Cardiac septum (tissue), 1 donor: ENCODE measurements at regions not wholly inside any gene's neighbourhood (a gene's known extent, or its start where the extent isn't known, plus 50 kb on each side); places are given as distances from the start of the nearest gene placed in this dataset.

Source experiments
- DNase-seq: peaks from one replicate; pipeline ENCODE4 v3.0.0-alpha.2; 2020; ENCODE audit warnings: low spot score
- intact Hi-C: fragments of 100-400 bp; cut with DNase I; formaldehyde crosslinking; loops from one replicate; pipeline ENCODE4 v1.14.0; 2022
- donor health status: DM: no; HTN: no; CAD: no.

GRCh38 chr5:5979761-5980537 lies 398.4 kb downstream of the MED10 start:
- intact Hi-C loops = no loop called here
- no peak for DNase-seq

- DNase-seq = no peak
- intact Hi-C loops = no loop called here
Observed at GRCh38 chr5:5979377-5979760, 399.0 kb downstream of the MED10 start.

- intact Hi-C loops = no loop called here
- no peak for DNase-seq
Observed at GRCh38 chr5:5978501-5979376, 399.6 kb downstream of the MED10 start.

GRCh38 chr5:5971203-5971602 lies 407.1 kb downstream of the MED10 start:
- intact Hi-C loops = no loop called here

GRCh38 chr5:5969942-5970483 lies 408.3 kb downstream of the MED10 start:
- DNase-seq = no peak
- intact Hi-C loops = no loop called here

More at GRCh38 chr5:5971203-5971602, 407.1 kb downstream of the MED10 start:
- no peak for DNase-seq

GRCh38 chr5:5968981-5969380 lies 409.4 kb downstream of the MED10 start:
- intact Hi-C loops = no loop called here
- no peak for DNase-seq

GRCh38 chr5:5967944-5968343 lies 410.4 kb downstream of the MED10 start:
- no peak for DNase-seq
- intact Hi-C loops = no loop called here

- DNase-seq = no peak
- intact Hi-C loops = no loop called here
Observed at GRCh38 chr5:5967373-5967772, 411.0 kb downstream of the MED10 start.

GRCh38 chr5:5965132-5965531 lies 413.2 kb downstream of the MED10 start:
- no peak for DNase-seq
- intact Hi-C loops = no loop called here

GRCh38 chr5:5964347-5964746 lies 414.0 kb downstream of the MED10 start:
- intact Hi-C loops = no loop called here
- no peak for DNase-seq

GRCh38 chr5:5957737-5958136 lies 420.6 kb downstream of the MED10 start:
- no peak for DNase-seq
- intact Hi-C loops = no loop called here

- intact Hi-C loops = no loop called here
- no peak for DNase-seq
Observed at GRCh38 chr5:5954275-5954598, 424.1 kb downstream of the MED10 start.

- intact Hi-C loops = no loop called here
- no peak for DNase-seq
Observed at GRCh38 chr5:5953584-5954274, 424.6 kb downstream of the MED10 start.

GRCh38 chr5:5951953-5952352 lies 426.4 kb downstream of the MED10 start:
- DNase-seq = no peak
- intact Hi-C loops = no loop called here

- intact Hi-C loops = no loop called here
Observed at GRCh38 chr5:5950658-5951057, 427.7 kb downstream of the MED10 start.

GRCh38 chr5:5941486-5941885 lies 436.9 kb downstream of the MED10 start:
- intact Hi-C loops = no loop called here
- DNase-seq = no peak

More at GRCh38 chr5:5950658-5951057, 427.7 kb downstream of the MED10 start:
- DNase-seq = no peak

GRCh38 chr5:5939759-5940370 lies 438.5 kb downstream of the MED10 start:
- intact Hi-C loops = no loop called here

GRCh38 chr5:5933651-5934050 lies 444.7 kb downstream of the MED10 start:
- intact Hi-C loops = no loop called here

More at GRCh38 chr5:5939759-5940370, 438.5 kb downstream of the MED10 start:
- no peak for DNase-seq

GRCh38 chr5:5932824-5933223 lies 445.5 kb downstream of the MED10 start:
- intact Hi-C loops = no loop called here
- DNase-seq = no peak

More at GRCh38 chr5:5933651-5934050, 444.7 kb downstream of the MED10 start:
- no peak for DNase-seq

GRCh38 chr5:5930561-5930960 lies 447.8 kb downstream of the MED10 start:
- intact Hi-C loops = no loop called here
- DNase-seq = no peak
